ENCODE measurements at regions not wholly inside any gene's neighbourhood (a gene's known extent, or its start where the extent isn't known, plus 50 kb on each side); places are given as distances from the start of the nearest gene placed in this dataset.
"Not testable (repeated sequence)": the region's sequence is repeated elsewhere in the genome, so short reads cannot be mapped to it uniquely, and the experiment has no call there.

DNA sequence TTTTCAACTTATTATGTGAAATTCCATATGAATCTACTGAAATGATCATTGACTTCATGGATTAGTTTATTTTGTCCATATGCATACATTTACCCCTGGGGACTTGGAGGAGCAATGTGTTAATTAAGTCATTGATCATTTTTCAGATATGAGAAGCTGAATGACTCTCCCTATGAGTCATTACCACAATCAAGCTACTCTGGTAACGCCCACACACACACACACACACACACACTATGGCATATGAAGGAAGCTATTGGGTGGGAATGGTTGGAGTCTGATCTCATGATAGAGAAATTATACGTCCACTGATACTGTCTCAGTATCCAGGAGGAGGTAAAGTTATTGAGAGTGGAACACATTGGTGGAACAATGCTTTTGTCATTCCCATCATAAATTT lies 528.9 kb downstream of the AGTPBP1 start:
- DNase-seq (ENCODE audit: low read depth in 2 of 2): peak; percentile 83 to 85

GRCh38 chr9:85212209-85212608 lies 529.5 kb downstream of the AGTPBP1 start:
- peak; percentile 45 to 49 for DNase-seq (ENCODE audit: low read depth in 2 of 2)

DNA sequence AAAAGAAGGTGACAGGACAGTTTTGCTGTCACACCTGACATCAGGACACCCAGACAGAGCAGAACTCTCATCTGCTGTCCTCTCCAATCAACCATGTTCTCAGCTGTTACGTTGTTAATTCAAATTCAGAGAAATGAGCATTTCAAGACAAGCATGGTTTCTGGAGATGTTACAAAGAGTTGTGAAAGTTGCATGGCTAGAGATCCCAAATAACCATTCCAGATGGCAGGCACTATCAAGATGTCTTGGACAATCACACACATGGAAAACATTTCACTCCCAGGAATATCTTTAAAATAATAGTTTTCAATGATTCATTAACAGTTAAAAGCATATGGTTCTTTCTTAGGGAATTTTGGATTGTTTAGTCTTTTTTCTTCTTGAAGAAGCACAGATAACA lies 533.1 kb downstream of the AGTPBP1 start:
- DNase-seq (ENCODE audit: low read depth in 2 of 2): no peak

GRCh38 chr9:85204176-85204575 lies 534.6 kb downstream of the NTRK2 start:
- DNase-seq (ENCODE audit: low read depth in 2 of 2): no peak

- DNase-seq (ENCODE audit: low read depth in 2 of 2): no peak
Measured at GRCh38 chr9:85202596-85202995, 533.1 kb downstream of the NTRK2 start.

DNA sequence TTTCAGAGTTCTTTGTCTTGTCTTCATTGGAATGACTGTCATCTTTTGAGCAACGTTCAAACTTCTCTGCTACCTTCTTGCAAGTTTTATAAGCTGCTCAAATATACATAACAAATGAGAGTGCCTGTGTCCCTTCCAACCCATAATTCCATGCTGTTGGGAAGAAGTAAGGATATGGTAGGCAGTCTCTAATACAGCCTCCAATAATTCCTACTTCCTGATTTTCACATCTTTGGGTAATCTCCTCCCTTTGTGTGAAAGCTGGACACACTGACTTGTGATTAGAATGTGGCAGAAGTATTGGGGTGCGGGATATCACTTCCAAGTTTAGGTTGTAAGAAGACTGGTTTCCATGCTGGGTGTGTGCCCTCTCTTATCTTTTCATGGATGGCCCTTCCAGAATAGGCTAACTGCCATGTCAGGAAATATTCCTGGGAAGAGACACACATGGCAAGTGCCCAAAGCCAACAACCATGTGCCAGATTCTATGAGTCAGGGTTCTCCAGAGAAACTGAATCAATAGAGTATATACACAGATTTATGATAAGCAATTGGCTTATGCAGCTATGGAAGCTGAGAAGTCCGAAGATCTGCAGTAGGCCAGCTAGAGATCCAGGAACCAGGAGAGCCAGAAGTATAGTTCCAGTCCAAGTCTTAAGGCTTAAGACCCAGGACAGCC lies 531.3 kb downstream of the NTRK2 start:
- DNase-seq (ENCODE audit: low read depth in 2 of 2): peak; percentile 34 to 41

GRCh38 chr9:85199866-85200495 lies 530.5 kb downstream of the NTRK2 start:
- no peak for DNase-seq (ENCODE audit: low read depth in 2 of 2)

- no peak for DNase-seq (ENCODE audit: low read depth in 2 of 2)
Measured at GRCh38 chr9:85192750-85193149, 523.2 kb downstream of the NTRK2 start.

DNA sequence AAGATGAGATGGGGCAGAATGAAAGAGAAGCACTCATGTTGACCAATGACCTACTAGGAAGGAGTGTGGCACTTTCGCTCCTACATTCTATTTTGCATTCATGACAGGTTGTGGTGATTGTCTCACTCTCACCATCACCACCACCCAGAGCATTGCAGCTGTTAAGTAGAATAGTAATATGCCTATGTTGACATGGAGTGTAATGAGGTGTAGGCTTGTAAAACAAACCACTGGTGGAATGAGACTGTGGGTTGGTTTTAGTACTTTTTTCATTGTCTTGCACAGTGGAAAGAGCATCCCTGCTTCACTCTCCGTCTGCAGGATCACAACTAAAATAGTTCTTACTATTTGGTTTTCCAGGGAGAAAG lies 516.7 kb downstream of the NTRK2 start:
- DNase-seq (ENCODE audit: low read depth in 2 of 2): no peak

DNA sequence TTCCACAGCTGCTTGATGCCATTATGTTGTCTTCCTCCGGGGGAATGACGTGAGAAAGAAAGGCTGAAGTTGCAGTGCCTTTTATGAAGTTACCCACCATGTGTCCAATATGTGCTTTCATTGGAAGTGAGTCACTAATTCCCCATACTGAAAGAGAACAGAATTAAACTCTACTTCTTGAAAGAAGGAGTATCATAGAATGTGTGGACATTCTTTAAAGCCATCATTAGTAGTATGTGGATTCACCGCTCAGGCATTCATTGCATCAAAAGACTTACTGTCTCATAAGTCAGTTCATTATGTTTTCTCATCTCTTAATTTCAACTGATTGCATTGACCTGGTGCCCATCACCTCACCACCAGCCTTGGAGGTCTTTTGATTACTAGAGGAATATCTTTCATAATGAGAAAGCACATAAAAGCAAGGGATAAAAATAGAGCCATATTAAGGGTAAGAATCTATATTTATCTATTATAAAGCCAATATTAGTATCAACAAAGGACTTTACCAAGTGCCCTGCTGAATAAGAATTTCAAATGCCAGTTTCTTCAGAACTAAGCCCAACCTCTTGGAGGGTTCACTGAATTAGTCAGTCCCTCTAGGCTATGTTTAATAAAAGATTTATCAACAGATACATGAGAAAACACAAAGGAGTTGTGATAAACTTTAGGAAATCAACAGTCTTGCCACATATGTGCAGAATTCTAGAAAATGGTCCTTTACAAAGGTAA lies 516.1 kb downstream of the NTRK2 start:
- DNase-seq (ENCODE audit: low read depth in 2 of 2): no peak

DNA sequence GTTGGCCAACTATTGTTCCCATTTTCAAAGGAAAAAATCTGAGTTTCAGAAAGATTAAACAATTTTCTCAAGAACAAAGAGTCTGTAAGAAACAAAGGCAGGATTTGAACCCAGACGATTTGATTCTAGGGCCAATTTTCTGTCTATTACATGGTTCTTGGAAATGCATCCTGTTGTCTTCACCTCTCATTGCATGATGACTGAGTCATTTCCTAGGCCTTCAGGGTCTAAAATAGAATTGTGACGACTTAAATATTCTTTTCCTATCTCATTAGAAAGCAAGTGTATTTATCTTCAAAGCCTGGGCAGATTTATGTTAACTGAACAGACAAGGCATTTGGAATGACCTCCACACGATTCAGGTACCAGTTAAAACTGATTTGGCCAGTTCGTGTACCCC lies 512.9 kb downstream of the NTRK2 start:
- no peak for DNase-seq (ENCODE audit: low read depth in 2 of 2)

GRCh38 chr9:85178474-85178873 lies 508.9 kb downstream of the NTRK2 start:
- DNase-seq (ENCODE audit: low read depth in 2 of 2): no peak

DNA sequence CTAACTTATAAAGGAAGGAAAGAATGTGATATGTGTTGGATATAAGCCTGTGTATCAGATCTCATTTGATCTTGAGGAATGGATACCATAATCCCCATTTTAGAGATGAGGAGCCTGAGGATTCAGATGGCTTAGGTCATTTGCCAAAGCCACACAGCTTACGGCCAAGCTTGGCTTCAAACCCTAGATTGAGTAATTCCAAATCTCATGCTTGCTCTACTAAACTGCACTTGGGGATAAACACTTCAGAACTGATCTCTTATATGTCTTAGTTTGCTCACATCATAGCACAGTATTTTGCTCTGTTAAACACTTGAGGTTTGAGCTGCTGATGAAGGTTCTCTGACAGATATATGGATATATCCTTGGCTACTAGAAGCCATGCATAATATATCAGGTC lies 504.4 kb downstream of the NTRK2 start:
- no peak for DNase-seq (ENCODE audit: low read depth in 2 of 2)

- no peak for DNase-seq (ENCODE audit: low read depth in 2 of 2)
Measured at GRCh38 chr9:85172001-85172978, 502.8 kb downstream of the NTRK2 start.

GRCh38 chr9:85171163-85171562 lies 501.6 kb downstream of the NTRK2 start:
- no peak for DNase-seq (ENCODE audit: low read depth in 2 of 2)

GRCh38 chr9:85168412-85168811 lies 498.9 kb downstream of the NTRK2 start:
- no peak for DNase-seq (ENCODE audit: low read depth in 2 of 2)

GRCh38 chr9:85167146-85167545 lies 497.6 kb downstream of the NTRK2 start:
- no peak for DNase-seq (ENCODE audit: low read depth in 2 of 2)

DNA sequence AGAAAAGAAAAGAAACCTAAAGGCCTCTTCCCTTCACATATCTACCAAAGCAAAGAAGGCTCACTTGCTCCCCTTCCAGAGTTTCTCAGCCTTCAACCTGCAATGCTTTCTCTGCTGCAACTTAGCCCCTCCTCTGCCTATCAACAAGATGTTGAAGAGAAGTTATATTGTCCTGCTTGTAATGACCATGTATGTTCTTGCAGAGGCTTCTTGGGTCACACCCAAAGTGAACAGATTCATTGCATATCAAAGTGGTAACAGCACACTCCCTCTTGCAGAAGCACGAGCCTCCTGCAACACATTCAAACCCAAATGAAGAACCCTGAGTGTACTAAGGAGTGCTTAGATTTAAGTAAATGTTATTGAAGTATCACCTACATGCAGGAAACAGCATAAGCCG lies 494.3 kb downstream of the NTRK2 start:
- DNase-seq (ENCODE audit: low read depth in 2 of 2): no peak

- no peak for DNase-seq (ENCODE audit: low read depth in 2 of 2)
Measured at GRCh38 chr9:85163415-85163814, 493.9 kb downstream of the NTRK2 start.

DNA sequence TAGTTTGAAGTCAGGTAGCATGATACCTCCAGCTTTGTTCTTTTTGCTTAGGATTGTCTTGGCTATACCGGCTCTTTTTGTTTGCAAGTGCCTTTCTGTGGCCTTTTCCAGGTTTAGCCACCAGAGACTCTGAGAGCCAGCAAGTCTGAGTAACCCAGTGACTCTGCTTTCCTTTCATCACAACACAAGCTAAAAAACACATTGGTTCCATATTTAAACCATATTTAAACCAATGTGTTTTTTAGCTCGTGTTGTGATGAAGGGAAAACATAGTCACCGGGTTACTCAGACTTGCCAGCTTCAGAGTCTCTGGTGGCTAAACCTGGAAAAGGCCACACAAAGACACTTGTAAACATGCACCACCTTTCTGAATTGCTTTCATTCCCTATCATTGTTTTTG lies 493.3 kb downstream of the NTRK2 start:
- DNase-seq (ENCODE audit: low read depth in 2 of 2): no peak

DNA sequence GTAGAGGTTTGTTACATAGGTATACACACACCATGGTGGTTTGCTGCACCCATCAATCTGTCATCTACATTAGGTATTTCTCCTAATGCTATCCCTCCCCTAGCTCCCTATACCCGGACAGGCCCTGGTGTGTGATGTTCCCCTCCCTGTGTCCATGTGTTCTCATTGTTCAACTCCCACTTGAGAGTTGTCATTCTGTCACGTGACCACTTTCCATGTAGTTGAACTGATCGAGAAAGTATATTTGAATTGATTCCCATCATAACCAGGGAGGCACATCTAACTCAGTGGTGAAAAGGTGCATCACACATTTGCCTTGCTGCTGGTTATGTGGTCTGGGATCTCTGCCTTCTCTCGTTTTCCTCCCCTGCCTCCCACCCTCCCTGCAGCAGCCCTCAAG lies 491.4 kb downstream of the NTRK2 start:
- DNase-seq (ENCODE audit: low read depth in 2 of 2): not testable (repeated sequence)

GRCh38 chr9:85158512-85158911 lies 489.0 kb downstream of the NTRK2 start:
- DNase-seq (ENCODE audit: low read depth in 2 of 2): no peak

Data from fibroblast of skin of left quadriceps (primary cell).